Smooth muscle cell (in vitro differentiated cells): ENCODE measurements at regions not wholly inside any gene's neighbourhood (a gene's known extent, or its start where the extent isn't known, plus 50 kb on each side); places are given as distances from the start of the nearest gene placed in this dataset.

Experiments
- DNase-seq: peaks from one replicate; lab custom pipeline; 2025; ENCODE audit not compliant: unreplicated experiment; lab: John Stamatoyannopoulos, UW
- H2AFZ ChIP-seq: fragments of 200-600 bp; sonication (generic); 2 replicates; pipeline ENCODE4 v1.6.0; 2016; ENCODE audit warnings: antibody characterized with exemption, low read depth, mild to moderate bottlenecking
- H3F3A ChIP-seq: fragments of 200-600 bp; sonication (generic); 2 replicates; pipeline ENCODE4 v1.6.0; 2017; ENCODE audit warnings: antibody characterized with exemption, low read depth
- H3K27ac ChIP-seq: fragments of 200-600 bp; sonication (generic); 2 replicates; pipeline ENCODE4 v1.5.1; 2016; ENCODE audit warnings: low read depth, mild to moderate bottlenecking
- H3K27me3 ChIP-seq: fragments of 200-600 bp; sonication (generic); 2 replicates; pipeline ENCODE4 v1.6.1; 2016; ENCODE audit warnings: low read depth, mild to moderate bottlenecking
- H3K36me3 ChIP-seq: fragments of 200-600 bp; sonication (generic); 2 replicates; pipeline ENCODE4 v1.5.1; 2016; ENCODE audit warnings: low read depth
- H3K4me1 ChIP-seq: fragments of 200-600 bp; sonication (generic); 2 replicates; pipeline ENCODE4 v1.5.1; 2016; ENCODE audit warnings: low read depth
- H3K4me2 ChIP-seq: fragments of 200-600 bp; sonication (generic); 2 replicates; pipeline ENCODE4 v1.6.0; 2016; ENCODE audit warnings: mild to moderate bottlenecking
- H3K4me3 ChIP-seq: fragments of 200-600 bp; sonication (generic); 2 replicates; pipeline ENCODE4 v1.5.1; 2016; ENCODE audit warnings: mild to moderate bottlenecking
- H3K79me2 ChIP-seq: fragments of 200-600 bp; sonication (generic); 2 replicates; pipeline ENCODE4 v1.6.0; 2016; ENCODE audit warnings: low read depth, mild to moderate bottlenecking
- H3K9ac ChIP-seq: fragments of 200-600 bp; sonication (generic); 2 replicates; pipeline ENCODE4 v1.6.0; 2016; ENCODE audit warnings: low read depth
- H3K9me3 ChIP-seq: fragments of 200-600 bp; sonication (generic); replicated peaks from 2 replicates; pipeline ENCODE4 v1.5.1; 2016; ENCODE audit warnings: low read depth
- H4K20me1 ChIP-seq: fragments of 200-600 bp; sonication (generic); 2 replicates; pipeline ENCODE4 v1.6.0; 2016; ENCODE audit warnings: low read depth
- CTCF ChIP-seq: fragments of 200-600 bp; sonication (generic); IDR thresholded peaks from 2 replicates; pipeline ENCODE4 v1.5.1; 2017; ENCODE audit warnings: borderline replicate concordance, mild to moderate bottlenecking, antibody characterized with exemption; ENCODE audit not compliant: insufficient read depth, poor library complexity, severe bottlenecking
- WGBS: methylation state at CpG from one replicate; pipeline ENCODE4 v1.1.7; 2016; ENCODE audit warnings: low lambda C conversion rate; 5-methylcytosine and 5-hydroxymethylcytosine counted together

GRCh38 chr5:53206562-53206961, 97.0 kb upstream of the MOCS2 start:
- Histone ChIP-seq H3K4me2 (no peak overlapping the region), H4K20me1 (no peaks in the 10 kb centered on the region), H3K4me1 (no peaks in the 10 kb centered on the region), H3K4me3 (no peak overlapping the region), H3K9ac (no peak overlapping the region), H3K9me3 (no peaks in the 10 kb centered on the region), H3K79me2 (no peaks in the 10 kb centered on the region), H3F3A (no peaks in the 10 kb centered on the region), H3K27me3 (no peaks in the 10 kb centered on the region), H3K27ac (no peak overlapping the region), H3K36me3 (no peaks in the 10 kb centered on the region), H2AFZ (no peak overlapping the region)
- 92% methylated on average over 9 of the region's 9 CpGs for WGBS
- no peak for DNase-seq
- no peak for TF ChIP-seq CTCF

- Histone ChIP-seq H4K20me1 (no peaks in the 10 kb centered on the region), H3K79me2 (no peaks in the 10 kb centered on the region), H3K9me3 (no peaks in the 10 kb centered on the region), H3K4me3 (no peak overlapping the region), H3F3A (no peaks in the 10 kb centered on the region), H3K27ac (no peak overlapping the region), H3K4me1 (no peaks in the 10 kb centered on the region), H3K36me3 (no peaks in the 10 kb centered on the region), H3K9ac (no peak overlapping the region), H3K27me3 (no peaks in the 10 kb centered on the region), H2AFZ (no peak overlapping the region), H3K4me2 (no peak overlapping the region)
- DNase-seq = no peak
- no peak for TF ChIP-seq CTCF
- WGBS = 97% methylated on average over 3 of the region's 3 CpGs
Observed at GRCh38 chr5:53211799-53212198, 102.2 kb upstream of the MOCS2 start.

GRCh38 chr5:53219174-53219573, 109.6 kb upstream of the MOCS2 start:
- Histone ChIP-seq H3K4me3 (no peak overlapping the region), H3K4me2 (no peak overlapping the region), H3F3A (no peaks in the 10 kb centered on the region), H2AFZ (no peak overlapping the region), H3K79me2 (no peaks in the 10 kb centered on the region), H3K9me3 (no peaks in the 10 kb centered on the region), H3K4me1 (no peaks in the 10 kb centered on the region), H3K9ac (no peak overlapping the region), H3K36me3 (no peaks in the 10 kb centered on the region), H4K20me1 (no peaks in the 10 kb centered on the region), H3K27ac (no peak overlapping the region), H3K27me3 (no peaks in the 10 kb centered on the region)
- 94% methylated on average over 6 of the region's 6 CpGs for WGBS
- no peak for DNase-seq
- no peak for TF ChIP-seq CTCF

- no peaks in the 10 kb centered on the region for H3K9me3 ChIP-seq
- no peaks in the 10 kb centered on the region for H3K4me1 ChIP-seq
- H3K4me3 ChIP-seq = no peak overlapping the region
- 86% methylated on average over 3 of the region's 3 CpGs for WGBS
- H3F3A ChIP-seq = no peaks in the 10 kb centered on the region
- no peak overlapping the region for H3K4me2 ChIP-seq
- H3K27me3 ChIP-seq = no peaks in the 10 kb centered on the region
- H3K36me3 ChIP-seq = no peaks in the 10 kb centered on the region
- no peaks in the 10 kb centered on the region for H3K79me2 ChIP-seq
- H4K20me1 ChIP-seq = no peaks in the 10 kb centered on the region
- no peak overlapping the region for H3K27ac ChIP-seq
- no peak overlapping the region for H2AFZ ChIP-seq
- H3K9ac ChIP-seq = no peak overlapping the region
- DNase-seq = no peak
- no peak for TF ChIP-seq CTCF
Observed at GRCh38 chr5:53219610-53220009, 110.1 kb upstream of the MOCS2 start.
